AG09309 (cell line): ENCODE measurements at regions not wholly inside any gene's neighbourhood (a gene's known extent, or its start where the extent isn't known, plus 50 kb on each side); places are given as distances from the start of the nearest gene placed in this dataset.
A peak's percentile ranks its signal among the peaks of the same experiment; 100 is the strongest.

Source experiments
- DNase-seq: peaks from one replicate; pipeline ENCODE4 v3.0.0-alpha.2; 2010; ENCODE audit warnings: low read depth
- H3K4me3 ChIP-seq: 2 replicates; pipeline ENCODE4 v1.5.1; 2011; ENCODE audit warnings: mild to moderate bottlenecking, low read depth, low read length, moderate library complexity; ENCODE audit not compliant: control insufficient read depth
- CTCF ChIP-seq: IDR thresholded peaks from 2 replicates; pipeline ENCODE4 v1.5.1; 2011; ENCODE audit warnings: mild to moderate bottlenecking, low read depth, low read length, inconsistent platforms; ENCODE audit not compliant: insufficient read depth, control insufficient read depth; ENCODE audit errors: missing control alignments

- H3K4me3 ChIP-seq, result no peak overlapping the region
- TF ChIP-seq CTCF, result no peak
- DNase-seq, result peak; percentile 5
Measured at GRCh38 chr16:17817260-17817659, 346.5 kb upstream of the XYLT1 start.

GRCh38 chr16:17812771-17813170, 342.0 kb upstream of the XYLT1 start:
- H3K4me3 ChIP-seq, result no peak overlapping the region
- TF ChIP-seq CTCF, result no peak
- DNase-seq, result no peak

- DNase-seq, result no peak
- no peak for TF ChIP-seq CTCF
- no peak overlapping the region for H3K4me3 ChIP-seq
Measured at GRCh38 chr16:17804857-17805256, 334.1 kb upstream of the XYLT1 start.

GRCh38 chr16:17803625-17804410, 333.1 kb upstream of the XYLT1 start:
- H3K4me3 ChIP-seq, result no peak overlapping the region
- DNase-seq, result peak; percentile 60
- no peak for TF ChIP-seq CTCF

GRCh38 chr16:17802571-17802970, 331.8 kb upstream of the XYLT1 start:
- no peak overlapping the region for H3K4me3 ChIP-seq
- no peak for DNase-seq
- TF ChIP-seq CTCF, result no peak

GRCh38 chr16:17801068-17801467, 330.3 kb upstream of the XYLT1 start:
- TF ChIP-seq CTCF, result no peak
- DNase-seq, result no peak
- no peak overlapping the region for H3K4me3 ChIP-seq
